ENCODE measurements at regions not wholly inside any gene's neighbourhood (a gene's known extent, or its start where the extent isn't known, plus 50 kb on each side); places are given as distances from the start of the nearest gene placed in this dataset.
"Not testable (repeated sequence)": the region's sequence is repeated elsewhere in the genome, so short reads cannot be mapped to it uniquely, and the experiment has no call there.

DNA sequence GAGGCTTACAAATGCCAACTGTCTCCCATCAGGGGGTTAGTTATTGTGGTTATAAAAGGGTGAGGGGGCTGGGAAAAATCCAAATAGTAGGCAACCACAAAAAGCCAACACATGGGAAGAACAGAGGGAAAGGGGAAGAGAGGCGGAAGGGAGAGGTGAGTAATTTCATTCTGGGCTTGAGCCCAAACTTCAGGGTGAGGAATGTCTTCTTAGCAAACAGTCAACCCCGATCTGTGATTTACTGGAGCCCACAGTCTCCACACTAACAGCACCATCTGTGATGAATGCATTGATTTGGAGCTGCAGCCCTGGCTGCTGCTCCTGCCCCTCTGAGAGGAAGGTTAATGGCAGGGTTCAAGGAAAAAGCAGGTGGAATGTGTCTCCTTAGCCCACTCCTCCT lies 162.2 kb upstream of the GPR101 start:
- no peak for DNase-seq (ENCODE audit: low spot score)

DNA sequence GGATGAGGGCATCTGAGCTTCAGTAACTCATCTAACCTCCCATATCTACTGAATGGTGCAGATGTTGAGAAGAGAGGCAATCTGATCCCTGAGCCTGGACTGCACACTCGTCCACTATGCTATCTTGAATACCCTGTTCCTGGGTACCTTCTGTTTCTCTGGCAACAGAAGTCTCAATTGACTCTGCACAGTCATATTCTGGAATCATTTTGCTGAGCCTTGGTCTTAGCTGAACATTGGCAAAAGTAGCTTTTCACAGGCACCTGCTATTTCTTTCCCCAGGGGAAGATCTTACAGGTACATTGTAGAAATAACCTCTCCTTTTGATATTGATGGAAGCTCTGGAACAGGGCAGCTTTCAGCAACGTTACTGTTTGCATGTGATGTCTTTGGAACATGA lies 161.5 kb upstream of the GPR101 start:
- DNase-seq (ENCODE audit: low spot score), result no peak

DNA sequence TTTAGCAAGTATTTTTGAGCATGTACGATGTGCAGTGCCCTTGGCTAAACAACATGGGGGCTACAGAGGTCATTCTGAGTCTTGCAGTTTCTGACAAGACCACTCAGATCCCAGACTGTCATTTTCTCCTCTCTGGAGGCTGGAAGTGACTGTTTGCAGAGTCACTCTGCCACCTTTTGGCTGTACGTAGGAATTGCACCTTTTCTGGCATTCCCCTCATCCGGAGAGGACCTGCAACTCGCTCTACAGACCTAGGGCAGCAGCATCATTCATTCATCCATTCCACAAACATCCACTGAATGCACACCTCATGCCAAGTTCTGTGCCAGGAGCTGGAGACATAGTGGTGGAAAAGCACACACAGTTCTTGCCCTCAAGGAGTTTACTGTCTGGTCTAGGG lies 160.4 kb upstream of the GPR101 start:
- peak; percentile 5 for DNase-seq (ENCODE audit: low spot score)

DNA sequence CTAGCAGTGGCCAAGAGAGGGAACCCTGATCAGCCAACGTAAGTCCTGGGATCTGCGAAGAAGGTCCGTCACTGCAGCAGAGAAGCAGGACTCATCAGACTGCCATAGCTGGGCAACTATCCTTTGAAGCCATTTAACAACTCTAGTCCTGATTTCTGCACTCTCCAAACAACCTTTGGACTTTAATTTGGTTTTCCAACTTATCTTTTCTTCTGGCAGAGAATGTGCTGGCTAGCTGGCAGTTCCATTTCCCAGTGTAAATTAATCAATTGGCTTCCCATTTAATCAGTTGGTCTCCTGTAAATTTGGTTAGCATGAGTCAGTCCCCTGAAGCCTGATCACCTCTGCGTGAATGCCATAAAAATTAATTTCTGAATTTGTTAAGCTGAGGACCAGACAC lies 153.7 kb upstream of the GPR101 start:
- no peak for DNase-seq (ENCODE audit: low spot score)

DNA sequence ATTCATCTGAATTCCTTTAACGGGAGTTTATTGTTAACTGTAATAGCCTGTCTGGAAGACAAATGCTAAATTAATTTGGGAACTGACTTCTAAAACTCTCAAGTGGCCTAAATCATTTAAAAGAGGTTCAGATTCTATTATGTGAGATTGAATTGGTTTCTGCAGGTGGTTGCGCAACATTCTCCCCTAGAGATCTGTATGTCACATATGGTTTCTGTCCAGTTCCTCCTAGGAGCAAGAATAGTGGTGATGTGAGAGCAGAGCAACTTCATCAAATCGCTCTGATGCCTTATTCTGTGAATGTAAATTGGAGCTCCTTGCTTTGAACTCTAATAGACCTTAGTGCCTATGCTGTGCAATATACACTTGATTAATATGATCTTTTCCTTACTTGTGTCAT lies 144.6 kb upstream of the GPR101 start:
- no peak for DNase-seq (ENCODE audit: low spot score)

DNA sequence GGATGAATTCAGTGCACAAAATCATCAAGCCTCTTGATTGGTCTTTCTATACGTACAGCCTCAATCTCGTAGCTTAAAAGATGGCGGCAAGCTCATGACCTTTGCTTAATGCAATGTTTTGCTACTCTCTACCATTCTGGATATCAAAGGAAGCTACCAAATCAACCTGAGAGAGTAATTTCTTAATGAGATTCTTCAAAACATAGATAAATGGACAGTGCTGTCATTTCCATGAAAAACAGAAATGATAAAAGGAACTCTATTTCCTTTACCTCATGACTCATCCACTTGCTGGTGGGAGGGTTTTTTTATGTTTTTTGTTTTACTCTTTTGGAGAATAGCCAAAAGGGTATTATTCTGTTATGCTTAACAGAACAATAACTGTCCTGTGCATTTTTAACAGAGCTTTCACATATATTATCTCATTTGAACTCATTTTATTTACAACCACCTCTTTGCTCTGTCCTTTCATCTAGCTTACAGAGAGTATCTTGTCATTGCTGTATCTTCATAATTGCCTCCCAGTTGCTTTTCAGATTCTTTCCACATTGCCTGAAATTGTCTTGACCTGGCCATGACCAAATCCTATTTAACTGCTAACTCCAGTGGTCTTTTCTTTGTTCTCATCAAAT lies 138.6 kb upstream of the GPR101 start:
- no peak for DNase-seq (ENCODE audit: low spot score)

DNA sequence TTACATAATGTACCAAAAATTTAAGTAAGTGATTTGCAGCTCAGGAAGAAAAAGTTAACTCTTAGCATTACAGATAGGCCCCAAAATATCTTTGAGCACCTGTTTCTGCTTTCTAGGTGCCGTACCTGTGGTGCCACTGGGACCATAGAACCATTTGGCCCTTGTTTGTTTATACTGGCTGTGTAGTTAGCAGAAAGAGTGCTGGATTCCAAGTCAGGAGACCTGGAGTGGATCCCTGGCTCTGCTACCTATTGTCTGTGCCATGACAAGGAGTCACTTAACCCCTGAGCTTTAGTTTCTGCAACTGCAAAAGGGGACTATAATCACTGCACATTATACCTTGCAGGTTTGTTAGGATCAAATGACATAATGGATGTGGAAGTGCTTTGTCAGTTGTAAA lies 137.8 kb upstream of the GPR101 start:
- DNase-seq (ENCODE audit: low spot score), result no peak

DNA sequence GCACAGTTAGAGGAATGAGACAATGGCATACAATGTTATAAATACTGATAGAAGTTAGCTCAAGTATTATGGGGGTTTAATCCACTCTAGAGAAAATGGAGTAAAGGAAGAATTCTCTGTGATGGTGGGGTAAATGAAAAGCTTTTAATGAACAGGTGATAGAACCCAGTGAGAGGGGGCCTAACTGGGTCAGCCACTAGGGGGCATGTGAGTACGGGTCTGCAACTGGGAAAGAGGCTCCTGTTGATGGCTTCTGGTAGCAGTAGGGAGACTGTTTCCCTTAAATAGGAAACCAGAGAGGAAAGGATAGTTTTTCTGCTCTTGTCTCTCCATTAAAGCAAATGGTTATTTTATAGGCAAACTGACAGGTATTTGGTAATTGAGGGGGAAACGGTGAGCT lies 132.8 kb upstream of the GPR101 start:
- no peak for DNase-seq (ENCODE audit: low spot score)

DNA sequence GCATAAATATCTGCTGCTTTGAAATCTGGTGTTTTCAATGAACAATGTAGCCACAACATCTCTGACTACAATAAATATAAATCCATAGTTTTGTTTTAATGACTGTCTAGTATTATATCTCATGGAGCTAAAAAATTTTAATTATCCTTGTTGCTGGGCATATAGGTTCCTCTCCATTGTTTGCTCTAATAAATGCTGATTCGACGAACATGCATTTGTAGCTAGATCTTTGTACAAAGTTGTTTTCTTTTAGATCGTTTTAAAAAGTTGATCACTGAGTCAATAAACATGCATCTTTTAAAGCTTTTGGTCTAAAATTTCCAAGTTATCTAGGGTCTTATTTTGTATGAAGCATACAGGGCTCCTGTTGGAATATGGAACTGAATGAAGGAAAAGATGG lies 130.5 kb upstream of the GPR101 start:
- no peak for DNase-seq (ENCODE audit: low spot score)

DNA sequence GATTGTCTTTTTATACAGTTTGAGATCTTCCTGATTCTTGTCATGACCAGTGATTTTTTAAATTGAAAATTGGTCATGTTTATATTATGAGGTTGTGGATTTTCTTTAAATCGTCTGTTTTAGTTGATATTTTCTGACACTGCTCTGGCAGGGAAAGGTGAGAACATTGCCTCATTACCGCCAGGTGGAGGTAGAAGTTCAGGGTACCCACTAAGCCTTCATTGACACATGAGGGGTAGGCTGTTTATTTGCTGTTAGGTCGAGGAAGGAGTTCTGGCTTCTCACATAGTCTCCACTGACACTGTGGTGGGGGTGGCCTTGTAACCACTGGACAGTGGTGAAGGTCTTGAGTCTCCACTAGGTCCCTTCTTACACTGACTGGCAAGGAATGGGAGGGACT lies 117.6 kb upstream of the GPR101 start:
- no peak for DNase-seq (ENCODE audit: low spot score)

DNA sequence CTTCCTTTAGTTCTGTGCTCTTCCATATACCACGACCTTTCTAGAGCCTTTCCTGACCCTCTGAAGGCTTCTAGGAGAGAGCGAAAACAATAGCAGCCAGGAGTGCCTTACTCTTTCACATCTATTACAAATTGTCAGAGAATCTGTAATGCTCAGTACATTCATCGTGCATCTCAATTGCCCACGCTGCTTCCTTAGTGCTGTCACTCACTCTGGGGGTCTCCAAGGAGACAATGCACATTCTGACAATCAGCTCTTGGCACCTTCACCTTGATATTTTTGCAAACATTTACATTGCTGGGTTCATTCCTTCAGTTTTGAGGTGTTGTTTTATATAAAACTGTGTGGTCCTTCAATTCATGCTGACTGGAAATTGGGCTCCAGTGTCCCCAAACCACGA lies 110.1 kb upstream of the GPR101 start:
- no peak for DNase-seq (ENCODE audit: low spot score)

DNA sequence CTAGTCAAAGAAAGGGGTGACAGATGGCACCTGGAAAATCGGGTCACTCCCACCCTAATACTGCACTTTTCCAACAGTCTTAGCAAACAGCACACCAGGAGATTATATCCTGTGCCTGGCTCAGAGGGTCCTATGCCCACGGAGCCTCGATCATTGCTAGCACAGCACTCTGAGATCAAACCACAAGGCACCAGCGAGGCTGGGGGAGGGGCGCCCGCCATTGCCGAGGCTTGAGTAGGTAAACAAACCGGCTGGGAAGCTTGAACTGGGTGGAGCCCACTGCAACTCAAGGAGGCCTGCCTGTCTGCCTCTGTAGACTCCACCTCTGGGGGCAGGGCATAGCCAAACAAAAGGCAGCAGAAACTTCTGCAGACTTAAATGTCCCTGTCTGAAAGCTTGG lies 88.9 kb upstream of the GPR101 start:
- not testable (repeated sequence) for DNase-seq (ENCODE audit: low spot score)

DNA sequence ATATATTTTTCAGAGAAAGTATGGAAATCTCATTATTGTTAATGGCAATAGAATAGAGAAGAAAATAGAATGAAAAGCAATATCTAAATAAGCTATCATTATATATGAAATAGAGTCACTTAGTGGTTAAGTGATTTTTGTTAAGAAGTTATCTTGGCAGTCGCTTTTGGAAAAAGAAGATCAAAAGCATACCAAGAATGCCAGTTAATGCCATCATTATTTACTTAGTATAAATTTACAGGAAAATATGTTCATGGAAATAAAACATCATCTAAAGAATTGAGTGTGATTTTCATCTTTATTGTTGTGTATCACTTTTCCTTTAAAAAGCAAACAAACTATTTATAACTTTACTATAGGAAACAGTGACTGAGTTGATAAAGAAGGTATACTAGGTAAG lies 85.3 kb upstream of the GPR101 start:
- no peak for DNase-seq (ENCODE audit: low spot score)

DNA sequence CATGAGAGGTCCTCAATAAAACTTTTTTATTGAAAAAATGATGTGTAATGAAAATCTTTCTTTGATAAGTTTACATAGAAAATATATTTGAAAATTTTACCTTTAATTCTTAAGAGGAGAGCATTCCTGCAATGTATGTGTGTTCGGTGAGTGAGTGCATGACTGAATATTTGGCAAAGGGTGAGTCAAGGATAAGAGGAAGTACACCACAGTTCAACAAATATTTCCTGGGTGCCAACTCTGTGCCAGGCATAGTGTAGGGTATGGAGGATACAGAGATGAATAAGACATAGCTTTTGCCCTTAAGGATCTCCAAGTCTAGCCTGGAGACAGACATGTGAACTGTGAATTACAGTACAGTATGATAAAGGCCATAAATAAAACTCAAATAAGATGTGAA lies 84.7 kb upstream of the GPR101 start:
- no peak for DNase-seq (ENCODE audit: low spot score)

DNA sequence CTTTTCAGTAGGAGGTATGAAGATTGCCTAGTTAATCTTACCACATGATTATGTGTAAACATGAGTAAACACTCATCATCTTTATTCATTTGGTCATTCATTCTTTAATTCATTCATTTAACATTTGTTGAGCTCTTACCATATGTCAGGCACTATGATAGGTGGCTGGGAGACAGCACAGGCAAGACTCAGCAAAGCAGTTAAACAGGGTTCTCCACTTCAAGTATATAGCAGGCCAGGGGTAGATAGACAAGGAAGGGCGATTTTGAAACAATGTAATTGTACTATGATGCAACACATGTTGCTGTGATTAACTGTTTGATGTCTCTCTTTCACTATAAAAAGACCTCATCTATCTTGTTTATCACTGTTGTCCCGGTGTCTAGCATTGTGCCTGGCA lies 84.3 kb upstream of the GPR101 start:
- DNase-seq (ENCODE audit: low spot score), result no peak

DNA sequence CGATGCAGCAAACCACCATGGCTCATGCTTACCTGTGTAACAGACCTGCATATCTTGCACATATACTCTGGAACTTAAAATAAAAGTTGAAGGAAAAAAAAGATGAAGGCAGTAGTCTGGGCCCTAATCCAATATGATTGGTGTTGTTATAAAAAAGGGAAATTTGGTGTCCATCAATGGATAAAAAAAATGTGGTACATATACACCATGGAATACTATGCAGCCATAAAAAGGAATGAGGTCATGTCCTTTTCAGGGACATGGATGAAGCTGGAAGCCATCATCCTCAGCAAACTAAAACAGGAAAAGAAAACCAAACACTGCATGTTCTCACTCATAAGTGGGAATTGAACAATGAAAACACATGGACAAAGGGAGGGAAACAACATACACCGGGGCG lies 74.1 kb upstream of the GPR101 start:
- DNase-seq (ENCODE audit: low spot score), result not testable (repeated sequence)

DNA sequence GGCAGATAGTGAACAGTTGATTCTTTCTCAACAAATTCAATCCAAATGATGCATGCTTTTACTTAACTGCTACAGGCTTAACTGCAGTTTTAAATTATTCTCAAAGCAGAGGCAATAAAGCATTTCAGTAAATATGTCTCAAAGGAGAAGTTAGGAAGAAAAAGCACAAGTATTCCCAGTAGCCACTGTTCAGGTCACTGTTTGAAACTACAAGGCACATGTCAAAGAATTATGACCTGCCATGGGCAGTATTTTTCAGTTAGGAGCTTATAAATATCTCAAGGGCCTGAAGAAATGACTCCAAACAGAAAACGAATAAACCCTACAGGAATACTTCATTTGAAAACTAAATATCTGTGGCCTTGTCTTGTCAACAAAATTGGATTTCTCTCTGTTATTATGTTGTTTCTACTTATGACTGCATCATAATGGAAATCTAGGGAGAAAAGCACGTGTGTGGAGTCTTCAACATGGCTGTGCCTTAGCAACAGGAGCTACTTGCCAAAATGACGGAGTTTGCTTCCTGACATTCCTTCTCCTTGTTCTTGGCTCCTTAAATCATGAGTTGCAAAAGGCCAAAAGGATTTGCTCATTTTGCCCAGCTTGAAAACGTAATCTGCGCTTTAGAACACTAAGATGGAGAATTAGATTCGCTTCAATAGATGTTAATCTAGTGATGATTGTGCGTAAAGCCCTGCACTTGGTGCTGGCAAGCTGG lies 67.6 kb upstream of the GPR101 start:
- no peak for DNase-seq (ENCODE audit: low spot score)
